H1 (cell line): ENCODE measurements at regions not wholly inside any gene's neighbourhood (a gene's known extent, or its start where the extent isn't known, plus 50 kb on each side); places are given as distances from the start of the nearest gene placed in this dataset.

Experiments used
- ASH2L ChIP-seq: fragments of 200-600, 300-600 bp; sonication (generic); IDR thresholded peaks from one replicate; pipeline ENCODE4 v1.7.1; 2017; ENCODE audit warnings: low read length
- BRCA1 ChIP-seq: IDR thresholded peaks from 2 replicates; pipeline ENCODE4 v1.6.1; 2012; ENCODE audit warnings: low read depth, low read length, improper control_type of control experiment
- CTCF ChIP-seq, 3 experiments: IDR thresholded peaks; 1 replicate in 2 of 3; 2 replicates in 1 of 3; pipeline versions ENCODE4 v1.5.1 to v1.6.1; 2011; ENCODE audit warnings: low read length in 3 of 3, mild to moderate bottlenecking in 3 of 3, inconsistent platforms in 2 of 3, low read depth in 1 of 3, moderate library complexity in 1 of 3; ENCODE audit not compliant: insufficient read depth in 1 of 3; ENCODE audit errors: control extremely low read depth in 1 of 3
- EZH2 ChIP-seq: fragments of 200-600 bp; sonication (generic); IDR thresholded peaks from 2 replicates; pipeline ENCODE4 v1.7.1; 2012; ENCODE audit warnings: low read depth, mild to moderate bottlenecking, moderate library complexity, low read length, inconsistent platforms; ENCODE audit not compliant: severe bottlenecking
- POLR2A ChIP-seq, 2 experiments: IDR thresholded peaks; 1 replicate in 1 of 2; 2 replicates in 1 of 2; pipeline ENCODE4 v1.6.1; 2011; ENCODE audit warnings: low read depth in 2 of 2, low read length in 2 of 2, mild to moderate bottlenecking in 2 of 2; ENCODE audit errors: control extremely low read depth in 1 of 2
- YY1 ChIP-seq: IDR thresholded peaks from 2 replicates; pipeline ENCODE4 v1.6.1; 2011; ENCODE audit warnings: low read depth, mild to moderate bottlenecking, low read length

GRCh38 chr9:95691435-95691834, 174.7 kb upstream of the PTCH1 start:
- TF ChIP-seq CTCF (IDR thresholded peaks at IDR 0.05; ENCODE audit: control extremely low read depth in 1 of 3, insufficient read depth in 1 of 3, low read depth in 1 of 3, low read length in 3 of 3) (no peak), POLR2A (IDR thresholded peaks at IDR 0.05; ENCODE audit: control extremely low read depth in 1 of 2, low read depth in 2 of 2, low read length in 2 of 2) (no peak), ASH2L (no peak), YY1 (no peak), EZH2 (no peak), BRCA1 (no peak)
